Thoracic aorta (tissue), 2 donors: ENCODE measurements at regions not wholly inside any gene's neighbourhood (a gene's known extent, or its start where the extent isn't known, plus 50 kb on each side); places are given as distances from the start of the nearest gene placed in this dataset.

Source experiments
- ATAC-seq: fragments of 150-250 bp; one replicate; pipeline ENCODE4 v1.8.0; 2017; ENCODE audit warnings: low read depth; ENCODE audit not compliant: insufficient number of reproducible peaks, low FRiP score
- DNase-seq: peaks from one replicate; pipeline ENCODE4 v3.0.0-alpha.2; 2020; ENCODE audit warnings: low spot score
- H3K27ac ChIP-seq, 2 donors: fragments of 200-600 bp; sonication (generic); 1 replicate in 1 of 2; 2 replicates in 1 of 2; pipeline ENCODE4 v1.5.1; 2016; ENCODE audit warnings: mild to moderate bottlenecking in 2 of 2, moderate library complexity in 2 of 2
- H3K27me3 ChIP-seq: fragments of 200-600 bp; sonication (generic); replicated peaks from 2 replicates; pipeline ENCODE4 v1.6.0; 2016; ENCODE audit warnings: mild to moderate bottlenecking; ENCODE audit not compliant: insufficient read depth
- H3K36me3 ChIP-seq: fragments of 200-600 bp; sonication (generic); one replicate; pipeline ENCODE4 v1.5.1; 2016
- H3K4me1 ChIP-seq, 2 donors: fragments of 200-600 bp; sonication (generic); 1 replicate in 1 of 2; 2 replicates in 1 of 2; pipeline versions ENCODE4 v1.5.1 to v1.6.0; 2016; ENCODE audit warnings: low read depth in 2 of 2, mild to moderate bottlenecking in 1 of 2; ENCODE audit not compliant: control insufficient read depth in 1 of 2
- H3K4me3 ChIP-seq: fragments of 200-600 bp; sonication (generic); 2 replicates; pipeline ENCODE4 v1.5.1; 2016; ENCODE audit warnings: mild to moderate bottlenecking
- H3K9me3 ChIP-seq: fragments of 200-600 bp; sonication (generic); 2 replicates; pipeline ENCODE4 v1.5.1; 2016
- TF ChIP-seq, protein P1 (sequence below): fragments of 200-600 bp; sonication (generic); IDR thresholded peaks from one replicate; pipeline ENCODE4 v1.5.1; 2019; ENCODE audit warnings: antibody characterized with exemption

GRCh38 chr15:77860071-77860691 lies 217.3 kb downstream of the TBC1D2B start:
- Histone ChIP-seq H3K36me3 (no peaks in the 10 kb centered on the region), H3K27ac (no peak overlapping the region), H3K4me3 (no peak overlapping the region), H3K9me3 (no peaks in the 10 kb centered on the region), H3K27me3 (no peaks in the 10 kb centered on the region), H3K4me1 (no peaks in the 10 kb centered on the region)
- TF ChIP-seq, protein P1, sequence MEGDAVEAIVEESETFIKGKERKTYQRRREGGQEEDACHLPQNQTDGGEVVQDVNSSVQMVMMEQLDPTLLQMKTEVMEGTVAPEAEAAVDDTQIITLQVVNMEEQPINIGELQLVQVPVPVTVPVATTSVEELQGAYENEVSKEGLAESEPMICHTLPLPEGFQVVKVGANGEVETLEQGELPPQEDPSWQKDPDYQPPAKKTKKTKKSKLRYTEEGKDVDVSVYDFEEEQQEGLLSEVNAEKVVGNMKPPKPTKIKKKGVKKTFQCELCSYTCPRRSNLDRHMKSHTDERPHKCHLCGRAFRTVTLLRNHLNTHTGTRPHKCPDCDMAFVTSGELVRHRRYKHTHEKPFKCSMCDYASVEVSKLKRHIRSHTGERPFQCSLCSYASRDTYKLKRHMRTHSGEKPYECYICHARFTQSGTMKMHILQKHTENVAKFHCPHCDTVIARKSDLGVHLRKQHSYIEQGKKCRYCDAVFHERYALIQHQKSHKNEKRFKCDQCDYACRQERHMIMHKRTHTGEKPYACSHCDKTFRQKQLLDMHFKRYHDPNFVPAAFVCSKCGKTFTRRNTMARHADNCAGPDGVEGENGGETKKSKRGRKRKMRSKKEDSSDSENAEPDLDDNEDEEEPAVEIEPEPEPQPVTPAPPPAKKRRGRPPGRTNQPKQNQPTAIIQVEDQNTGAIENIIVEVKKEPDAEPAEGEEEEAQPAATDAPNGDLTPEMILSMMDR = no peak
- no peak for DNase-seq
- ATAC-seq = no peak

DNA sequence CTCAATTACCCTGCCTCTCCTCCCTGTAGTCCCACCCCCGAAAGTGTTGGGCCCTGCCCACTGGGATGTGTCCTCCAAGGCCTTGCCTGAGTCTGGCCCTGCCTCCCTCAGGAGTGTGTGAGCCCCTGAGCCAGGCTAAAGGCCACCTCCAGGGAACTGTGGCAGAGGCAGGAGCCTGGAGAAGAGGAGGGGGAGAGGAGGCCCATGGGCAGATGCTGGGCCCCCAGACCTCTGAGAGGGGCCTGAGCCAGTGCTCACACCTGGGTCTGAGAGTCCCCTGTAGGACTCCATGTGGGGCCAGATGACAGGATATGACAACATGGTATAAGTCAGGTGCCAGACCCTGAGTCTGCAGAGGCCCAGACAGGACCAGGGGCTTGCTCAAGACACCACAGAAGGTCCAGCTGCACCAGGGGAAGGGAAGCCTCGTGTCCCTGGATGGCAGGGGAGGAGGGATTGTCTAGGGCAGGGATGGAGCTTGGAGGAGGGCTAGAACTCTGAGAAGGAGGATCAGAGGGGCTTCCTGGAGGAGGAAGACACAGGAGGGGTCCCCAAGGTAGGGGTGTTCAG lies 217.9 kb downstream of the TBC1D2B start:
- no peak for ATAC-seq
- no peak for DNase-seq
- Histone ChIP-seq H3K27me3 (no peaks in the 10 kb centered on the region), H3K36me3 (no peaks in the 10 kb centered on the region), H3K27ac (no peak overlapping the region), H3K4me3 (no peak overlapping the region), H3K4me1 (no peaks in the 10 kb centered on the region), H3K9me3 (no peaks in the 10 kb centered on the region)
- TF ChIP-seq, protein P1 = no peak

- no peaks in the 10 kb centered on the region for H3K9me3 ChIP-seq
- no peaks in the 10 kb centered on the region for H3K4me1 ChIP-seq
- DNase-seq (no peak), ATAC-seq (no peak)
- no peak overlapping the region for H3K4me3 ChIP-seq
- no peaks in the 10 kb centered on the region for H3K27me3 ChIP-seq
- no peaks in the 10 kb centered on the region for H3K36me3 ChIP-seq
- H3K27ac ChIP-seq = no peak overlapping the region
- TF ChIP-seq, protein P1 = no peak
These were observed 218.6 kb downstream of the TBC1D2B start for GRCh38 chr15:77858792-77859490.

DNA sequence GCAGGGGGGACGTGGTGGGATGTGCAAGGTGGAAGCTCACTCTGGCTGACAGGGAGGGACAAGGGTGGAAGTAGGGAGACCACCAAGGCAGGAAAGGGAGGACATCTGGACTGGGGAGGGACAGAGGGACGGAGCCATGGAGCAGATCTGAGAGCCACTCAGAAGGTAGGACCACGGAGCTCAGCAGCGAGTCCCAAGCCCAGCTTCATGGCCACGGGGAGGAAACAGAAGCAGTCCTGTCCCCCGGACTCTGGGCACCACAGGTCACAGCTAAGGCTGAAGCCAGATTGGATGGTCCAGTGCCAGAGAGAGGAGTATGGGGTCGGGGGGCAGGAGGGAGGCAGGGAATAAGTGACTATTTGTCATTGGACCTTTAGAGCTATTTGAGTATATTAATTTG lies 220.1 kb downstream of the TBC1D2B start:
- Histone ChIP-seq H3K9me3 (no peaks in the 10 kb centered on the region), H3K27me3 (no peaks in the 10 kb centered on the region), H3K4me1 (no peaks in the 10 kb centered on the region), H3K36me3 (no peaks in the 10 kb centered on the region), H3K4me3 (no peak overlapping the region), H3K27ac (no peak overlapping the region)
- ATAC-seq (no peak), DNase-seq (no peak)
- TF ChIP-seq, protein P1 = no peak

DNA sequence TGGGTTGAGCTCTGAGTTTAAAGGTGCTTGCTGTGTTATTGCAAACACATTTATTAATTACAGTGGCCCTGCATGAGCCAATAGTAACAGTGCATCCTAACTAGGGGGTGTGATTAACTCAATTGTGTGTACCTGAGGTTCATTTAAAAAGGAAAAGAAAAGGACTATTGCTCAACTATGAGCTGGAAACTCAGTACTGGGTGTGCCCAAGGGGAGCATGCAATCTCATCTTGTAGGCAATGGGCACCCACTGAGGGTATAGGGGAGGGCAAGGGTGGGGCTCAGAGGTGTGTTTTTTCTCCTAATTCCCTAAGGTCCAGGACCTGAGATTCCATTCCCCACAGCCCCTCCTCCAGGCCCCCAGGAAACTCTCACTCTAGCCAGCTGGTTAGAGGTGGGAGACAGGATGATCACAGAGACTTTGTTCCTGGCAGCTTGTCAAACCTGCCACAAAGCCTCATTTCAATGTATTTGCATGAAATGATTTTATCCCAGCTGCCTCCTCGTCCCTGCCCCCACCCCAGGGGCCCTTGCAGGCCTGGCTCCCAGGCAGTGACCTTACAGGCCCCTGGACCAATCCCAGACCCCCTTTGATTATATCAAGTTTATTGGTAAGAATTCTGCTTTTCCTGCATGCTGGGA lies 220.7 kb downstream of the TBC1D2B start:
- Histone ChIP-seq H3K27ac (no peak overlapping the region), H3K4me1 (no peaks in the 10 kb centered on the region), H3K4me3 (no peak overlapping the region), H3K36me3 (no peaks in the 10 kb centered on the region), H3K27me3 (no peaks in the 10 kb centered on the region), H3K9me3 (no peaks in the 10 kb centered on the region)
- ATAC-seq (no peak), DNase-seq (no peak)
- TF ChIP-seq, protein P1 = no peak
